HT1080 (cell line): ENCODE measurements at regions not wholly inside any gene's neighbourhood (a gene's known extent, or its start where the extent isn't known, plus 50 kb on each side); places are given as distances from the start of the nearest gene placed in this dataset.
A peak's percentile ranks its signal among the peaks of the same experiment; 100 is the strongest.

Experiments
- DNase-seq: peaks from one replicate; pipeline ENCODE4 v3.0.0-alpha.2; 2015; ENCODE audit warnings: low read depth

GRCh38 chr1:58149271-58149812, 397.2 kb downstream of the OMA1 start:
- DNase-seq, result no peak

- no peak for DNase-seq
Observed at GRCh38 chr1:58144698-58145270, 401.7 kb downstream of the OMA1 start.

- no peak for DNase-seq
Observed at GRCh38 chr1:58143972-58144697, 402.4 kb downstream of the OMA1 start.

- no peak for DNase-seq
Observed at GRCh38 chr1:58136387-58136786, 410.1 kb downstream of the OMA1 start.

GRCh38 chr1:58135821-58136321, 410.7 kb downstream of the OMA1 start:
- DNase-seq, result no peak

GRCh38 chr1:58133562-58133961, 413.0 kb downstream of the OMA1 start:
- no peak for DNase-seq

- DNase-seq, result no peak
Observed at GRCh38 chr1:58123051-58123450, 423.5 kb downstream of the OMA1 start.

GRCh38 chr1:58119971-58120370, 426.6 kb downstream of the OMA1 start:
- peak; percentile 40 for DNase-seq

- peak; percentile 25 for DNase-seq
Observed at GRCh38 chr1:58116284-58116683, 430.2 kb downstream of the OMA1 start.

GRCh38 chr1:58109646-58110200, 436.8 kb downstream of the OMA1 start:
- DNase-seq, result no peak

- DNase-seq, result no peak
Observed at GRCh38 chr1:58108783-58109182, 437.7 kb downstream of the OMA1 start.

GRCh38 chr1:58107943-58108342, 438.6 kb downstream of the OMA1 start:
- DNase-seq, result no peak

- no peak for DNase-seq
Observed at GRCh38 chr1:58104960-58105359, 441.6 kb downstream of the OMA1 start.

- no peak for DNase-seq
Observed at GRCh38 chr1:58096714-58097113, 449.8 kb downstream of the OMA1 start.

GRCh38 chr1:58095183-58095582, 451.3 kb downstream of the OMA1 start:
- no peak for DNase-seq

GRCh38 chr1:58094221-58094620, 452.3 kb downstream of the OMA1 start:
- no peak for DNase-seq

- DNase-seq, result no peak
Observed at GRCh38 chr1:58090640-58091039, 455.9 kb downstream of the OMA1 start.

- no peak for DNase-seq
Observed at GRCh38 chr1:58089898-58090534, 456.5 kb downstream of the OMA1 start.

- peak; percentile 26 for DNase-seq
Observed at GRCh38 chr1:58084266-58084665, 462.3 kb downstream of the OMA1 start.

- no peak for DNase-seq
Observed at GRCh38 chr1:58082596-58082995, 463.9 kb downstream of the OMA1 start.

- no peak for DNase-seq
Observed at GRCh38 chr1:58076258-58076657, 470.3 kb downstream of the OMA1 start.

GRCh38 chr1:58075188-58075578, 471.3 kb downstream of the OMA1 start:
- no peak for DNase-seq
